ENCODE measurements at regions not wholly inside any gene's neighbourhood (a gene's known extent, or its start where the extent isn't known, plus 50 kb on each side); places are given as distances from the start of the nearest gene placed in this dataset.

GRCh38 chr5:52710310-52710971, 77.3 kb upstream of the ITGA1 start:
- no peak overlapping the region for H3K4me3 Mint-ChIP-seq
- peaks cover under 1% of the 10 kb centered on the region for H3K9me3 Mint-ChIP-seq
- H3K27ac Mint-ChIP-seq = no peak overlapping the region
- H3K27me3 Mint-ChIP-seq = no peaks in the 10 kb centered on the region
- H3K36me3 Mint-ChIP-seq (ENCODE audit: low read depth) = no peaks in the 10 kb centered on the region
- peaks cover 50% of the 10 kb centered on the region for H3K4me1 Mint-ChIP-seq (ENCODE audit: low read depth)

GRCh38 chr5:52710972-52711596, 76.6 kb upstream of the ITGA1 start:
- H3K27me3 Mint-ChIP-seq = no peaks in the 10 kb centered on the region
- H3K9me3 Mint-ChIP-seq = peaks cover 5% of the 10 kb centered on the region
- no peaks in the 10 kb centered on the region for H3K36me3 Mint-ChIP-seq (ENCODE audit: low read depth)
- H3K27ac Mint-ChIP-seq = no peak overlapping the region
- H3K4me3 Mint-ChIP-seq = no peak overlapping the region
- H3K4me1 Mint-ChIP-seq (ENCODE audit: low read depth) = peaks cover 43% of the 10 kb centered on the region

GRCh38 chr5:52712354-52712753, 75.4 kb upstream of the ITGA1 start:
- H3K27me3 Mint-ChIP-seq = no peaks in the 10 kb centered on the region
- no peak overlapping the region for H3K4me3 Mint-ChIP-seq
- peaks cover 37% of the 10 kb centered on the region for H3K4me1 Mint-ChIP-seq (ENCODE audit: low read depth)
- H3K27ac Mint-ChIP-seq = no peak overlapping the region
- H3K9me3 Mint-ChIP-seq = peaks cover 5% of the 10 kb centered on the region
- no peaks in the 10 kb centered on the region for H3K36me3 Mint-ChIP-seq (ENCODE audit: low read depth)

GRCh38 chr5:52725065-52725746, 62.5 kb upstream of the ITGA1 start:
- Mint-ChIP-seq H3K4me3 (peak overlapping the region; percentile 3), H3K4me1 (ENCODE audit: low read depth) (peaks cover 43% of the 10 kb centered on the region), H3K36me3 (ENCODE audit: low read depth) (no peaks in the 10 kb centered on the region), H3K27me3 (no peaks in the 10 kb centered on the region), H3K27ac (peak overlapping the region; percentile 17), H3K9me3 (peaks cover 9% of the 10 kb centered on the region)

GRCh38 chr5:52725808-52726207, 61.9 kb upstream of the ITGA1 start:
- Mint-ChIP-seq H3K27ac (no peak overlapping the region), H3K27me3 (no peaks in the 10 kb centered on the region), H3K9me3 (peaks cover 9% of the 10 kb centered on the region), H3K36me3 (ENCODE audit: low read depth) (no peaks in the 10 kb centered on the region), H3K4me3 (no peak overlapping the region), H3K4me1 (ENCODE audit: low read depth) (peaks cover 43% of the 10 kb centered on the region)

GRCh38 chr5:52727020-52727419, 60.7 kb upstream of the ITGA1 start:
- no peak overlapping the region for H3K27ac Mint-ChIP-seq
- no peak overlapping the region for H3K4me3 Mint-ChIP-seq
- peaks cover 43% of the 10 kb centered on the region for H3K4me1 Mint-ChIP-seq (ENCODE audit: low read depth)

GRCh38 chr5:52727576-52727975, 60.1 kb upstream of the ITGA1 start:
- Mint-ChIP-seq H3K36me3 (ENCODE audit: low read depth) (no peaks in the 10 kb centered on the region), H3K4me3 (no peak overlapping the region), H3K27me3 (no peaks in the 10 kb centered on the region), H3K9me3 (peaks cover 7% of the 10 kb centered on the region), H3K4me1 (ENCODE audit: low read depth) (peaks cover 43% of the 10 kb centered on the region), H3K27ac (no peak overlapping the region)

More at GRCh38 chr5:52727020-52727419, 60.7 kb upstream of the ITGA1 start:
- Mint-ChIP-seq H3K36me3 (ENCODE audit: low read depth) (no peaks in the 10 kb centered on the region), H3K9me3 (peaks cover 7% of the 10 kb centered on the region), H3K27me3 (no peaks in the 10 kb centered on the region)

GRCh38 chr5:52728224-52728623, 59.5 kb upstream of the ITGA1 start:
- Mint-ChIP-seq H3K4me3 (no peak overlapping the region), H3K27me3 (no peaks in the 10 kb centered on the region), H3K27ac (no peak overlapping the region), H3K36me3 (ENCODE audit: low read depth) (no peaks in the 10 kb centered on the region), H3K4me1 (ENCODE audit: low read depth) (peaks cover 39% of the 10 kb centered on the region), H3K9me3 (peaks cover 7% of the 10 kb centered on the region)

GRCh38 chr5:52728686-52729085, 59.0 kb upstream of the ITGA1 start:
- Mint-ChIP-seq H3K36me3 (ENCODE audit: low read depth) (no peaks in the 10 kb centered on the region), H3K4me3 (no peak overlapping the region), H3K27me3 (no peaks in the 10 kb centered on the region), H3K4me1 (ENCODE audit: low read depth) (peaks cover 39% of the 10 kb centered on the region), H3K9me3 (peaks cover 7% of the 10 kb centered on the region), H3K27ac (no peak overlapping the region)

- Mint-ChIP-seq H3K4me3 (no peak overlapping the region), H3K4me1 (ENCODE audit: low read depth) (peaks cover 13% of the 10 kb centered on the region), H3K36me3 (ENCODE audit: low read depth) (no peaks in the 10 kb centered on the region), H3K27me3 (no peaks in the 10 kb centered on the region), H3K27ac (no peak overlapping the region), H3K9me3 (peaks cover 7% of the 10 kb centered on the region)
These were observed 56.3 kb upstream of the ITGA1 start for GRCh38 chr5:52731274-52732027.

GRCh38 chr5:52734557-52734956, 53.2 kb upstream of the ITGA1 start:
- H3K27me3 Mint-ChIP-seq = no peaks in the 10 kb centered on the region
- H3K4me3 Mint-ChIP-seq = no peak overlapping the region
- no peak overlapping the region for H3K27ac Mint-ChIP-seq
- peaks cover 11% of the 10 kb centered on the region for H3K9me3 Mint-ChIP-seq
- H3K4me1 Mint-ChIP-seq (ENCODE audit: low read depth) = peaks cover 21% of the 10 kb centered on the region
- H3K36me3 Mint-ChIP-seq (ENCODE audit: low read depth) = no peaks in the 10 kb centered on the region

- no peak overlapping the region for H3K4me3 Mint-ChIP-seq
- H3K4me1 Mint-ChIP-seq (ENCODE audit: low read depth) = peaks cover 27% of the 10 kb centered on the region
- H3K9me3 Mint-ChIP-seq = peaks cover 7% of the 10 kb centered on the region
- no peak overlapping the region for H3K27ac Mint-ChIP-seq
- H3K36me3 Mint-ChIP-seq (ENCODE audit: low read depth) = no peaks in the 10 kb centered on the region
- H3K27me3 Mint-ChIP-seq = no peaks in the 10 kb centered on the region
These were observed 52.6 kb upstream of the ITGA1 start for GRCh38 chr5:52735139-52735538.
